CD1c-positive myeloid dendritic cell (primary cell): ENCODE measurements at regions not wholly inside any gene's neighbourhood (a gene's known extent, or its start where the extent isn't known, plus 50 kb on each side); places are given as distances from the start of the nearest gene placed in this dataset.
"Not testable (repeated sequence)": the region's sequence is repeated elsewhere in the genome, so short reads cannot be mapped to it uniquely, and the experiment has no call there.

ENCODE experiments used
- DNase-seq: peaks from one replicate; pipeline ENCODE4 v3.0.0-alpha.2; 2016; ENCODE audit errors: extremely low spot score

GRCh38 chr4:66555301-66555700 lies 885.0 kb upstream of the EPHA5 start:
- DNase-seq = no peak

- DNase-seq = no peak
Observed at GRCh38 chr4:66554826-66555225, 884.5 kb upstream of the EPHA5 start.

GRCh38 chr4:66545301-66545700 lies 875.0 kb upstream of the EPHA5 start:
- DNase-seq = not testable (repeated sequence)

- DNase-seq = no peak
Observed at GRCh38 chr4:66544281-66544680, 874.0 kb upstream of the EPHA5 start.

- DNase-seq = no peak
Observed at GRCh38 chr4:66539745-66540144, 869.5 kb upstream of the EPHA5 start.

- DNase-seq = no peak
Observed at GRCh38 chr4:66524781-66525180, 854.5 kb upstream of the EPHA5 start.

- no peak for DNase-seq
Observed at GRCh38 chr4:66522244-66522643, 852.0 kb upstream of the EPHA5 start.

GRCh38 chr4:66516940-66517339 lies 846.7 kb upstream of the EPHA5 start:
- no peak for DNase-seq

GRCh38 chr4:66506985-66507384 lies 836.7 kb upstream of the EPHA5 start:
- no peak for DNase-seq

- no peak for DNase-seq
Observed at GRCh38 chr4:66501997-66502396, 831.7 kb upstream of the EPHA5 start.

GRCh38 chr4:66490729-66491128 lies 820.4 kb upstream of the EPHA5 start:
- DNase-seq = no peak

- DNase-seq = no peak
Observed at GRCh38 chr4:66489783-66490452, 819.6 kb upstream of the EPHA5 start.

- no peak for DNase-seq
Observed at GRCh38 chr4:66489370-66489769, 819.1 kb upstream of the EPHA5 start.

GRCh38 chr4:66486068-66486467 lies 815.8 kb upstream of the EPHA5 start:
- no peak for DNase-seq

- DNase-seq = no peak
Observed at GRCh38 chr4:66482186-66482585, 811.9 kb upstream of the EPHA5 start.

GRCh38 chr4:66475596-66475995 lies 805.3 kb upstream of the EPHA5 start:
- DNase-seq = no peak

GRCh38 chr4:66465111-66465510 lies 794.8 kb upstream of the EPHA5 start:
- DNase-seq = no peak

GRCh38 chr4:66462890-66463289 lies 792.6 kb upstream of the EPHA5 start:
- DNase-seq = not testable (repeated sequence)

GRCh38 chr4:66451741-66452140 lies 781.5 kb upstream of the EPHA5 start:
- DNase-seq = no peak

GRCh38 chr4:66443008-66443407 lies 772.7 kb upstream of the EPHA5 start:
- no peak for DNase-seq

- DNase-seq = no peak
Observed at GRCh38 chr4:66439508-66439907, 769.2 kb upstream of the EPHA5 start.

GRCh38 chr4:66433706-66434105 lies 763.4 kb upstream of the EPHA5 start:
- DNase-seq = no peak

- DNase-seq = no peak
Observed at GRCh38 chr4:66430856-66431255, 760.6 kb upstream of the EPHA5 start.

GRCh38 chr4:66429276-66429675 lies 759.0 kb upstream of the EPHA5 start:
- DNase-seq = no peak
